Daoy (cell line): ENCODE measurements at regions not wholly inside any gene's neighbourhood (a gene's known extent, or its start where the extent isn't known, plus 50 kb on each side); places are given as distances from the start of the nearest gene placed in this dataset.
"Not testable (repeated sequence)": the region's sequence is repeated elsewhere in the genome, so short reads cannot be mapped to it uniquely, and the experiment has no call there.

Experiments
- DNase-seq: peaks from one replicate; pipeline ENCODE4 v3.0.0-alpha.2; 2015; ENCODE audit warnings: low read depth

GRCh38 chr5:124034083-124034700 is 522.2 kb downstream of the CSNK1G3 start:
- DNase-seq = no peak

- DNase-seq = no peak
Observed at GRCh38 chr5:124030043-124030491, 518.1 kb downstream of the CSNK1G3 start.

- DNase-seq = no peak
Observed at GRCh38 chr5:124027441-124027840, 515.5 kb downstream of the CSNK1G3 start.

GRCh38 chr5:124025306-124025845 is 513.4 kb downstream of the CSNK1G3 start:
- no peak for DNase-seq

GRCh38 chr5:124022966-124023365 is 511.0 kb downstream of the CSNK1G3 start:
- DNase-seq = no peak

GRCh38 chr5:124021776-124022175 is 509.8 kb downstream of the CSNK1G3 start:
- DNase-seq = no peak

- DNase-seq = no peak
Observed at GRCh38 chr5:124021066-124021641, 509.2 kb downstream of the CSNK1G3 start.

GRCh38 chr5:124017321-124017720 is 505.3 kb downstream of the CSNK1G3 start:
- not testable (repeated sequence) for DNase-seq

- no peak for DNase-seq
Observed at GRCh38 chr5:124007675-124008398, 495.9 kb downstream of the CSNK1G3 start.

- DNase-seq = no peak
Observed at GRCh38 chr5:124001036-124001615, 489.1 kb downstream of the CSNK1G3 start.

GRCh38 chr5:124000538-124000937 is 488.6 kb downstream of the CSNK1G3 start:
- no peak for DNase-seq

GRCh38 chr5:123997462-123998215 is 485.7 kb downstream of the CSNK1G3 start:
- peak; percentile 62 for DNase-seq

- DNase-seq = no peak
Observed at GRCh38 chr5:123997064-123997461, 485.1 kb downstream of the CSNK1G3 start.

GRCh38 chr5:123992641-123993040 is 480.7 kb downstream of the CSNK1G3 start:
- no peak for DNase-seq

- DNase-seq = peak; percentile 7
Observed at GRCh38 chr5:123987956-123988355, 476.0 kb downstream of the CSNK1G3 start.

GRCh38 chr5:123976379-123977033 is 464.5 kb downstream of the CSNK1G3 start:
- DNase-seq = no peak

GRCh38 chr5:123975521-123975920 is 463.5 kb downstream of the CSNK1G3 start:
- DNase-seq = not testable (repeated sequence)

- DNase-seq = no peak
Observed at GRCh38 chr5:123966781-123967180, 454.8 kb downstream of the CSNK1G3 start.

- DNase-seq = no peak
Observed at GRCh38 chr5:123965626-123966025, 453.6 kb downstream of the CSNK1G3 start.

GRCh38 chr5:123964884-123965283 is 452.9 kb downstream of the CSNK1G3 start:
- no peak for DNase-seq

- DNase-seq = no peak
Observed at GRCh38 chr5:123960526-123960925, 448.5 kb downstream of the CSNK1G3 start.
